Panc1 (cell line): ENCODE measurements at regions not wholly inside any gene's neighbourhood (a gene's known extent, or its start where the extent isn't known, plus 50 kb on each side); places are given as distances from the start of the nearest gene placed in this dataset.

ENCODE experiments used
- ATAC-seq: fragments of 200-7000 bp; cut with Tn5 transposase; 2 replicates; pipeline ENCODE4 v1.9.1; 2020; ENCODE audit warnings: mild to moderate bottlenecking, moderate library complexity
- BruUV-seq: library from RNA; stranded (reverse); fragments of 400-500 nt; replicated peaks from 2 replicates; lab custom pipeline; 2021; lab: Mats Ljungman, UMichigan
- CTCF ChIA-PET: fragments of 300-600 bp; sonication (Branson Sonifier 250); formaldehyde crosslinking; loops from one replicate; lab custom pipeline; 2022; ENCODE audit warnings: antibody characterized with exemption; lab: Charles Lee
- POLR2A ChIA-PET: fragments of 300-600 bp; sonication (Branson Sonifier 250); formaldehyde crosslinking; loops from one replicate; lab custom pipeline; 2022; ENCODE audit warnings: antibody characterized with exemption; lab: Charles Lee
- DNase-seq: peaks from one replicate; pipeline ENCODE4 v3.0.0-alpha.2; 2010; ENCODE audit warnings: low read depth, low spot score
- H3K27ac ChIP-seq: 2 replicates; pipeline ENCODE4 v1.5.1; 2011; ENCODE audit warnings: mild to moderate bottlenecking, low read length, inconsistent platforms
- H3K27me3 ChIP-seq: fragments of 200-500 bp; sonication (Bioruptor generic); 2 replicates; pipeline ENCODE4 v1.6.0; 2014; ENCODE audit warnings: low read length, inconsistent platforms; ENCODE audit not compliant: control insufficient read depth, insufficient read depth
- H3K36me3 ChIP-seq: fragments of 200-500 bp; sonication (Bioruptor generic); 2 replicates; pipeline ENCODE4 v1.5.1; 2014; ENCODE audit warnings: inconsistent platforms, mild to moderate bottlenecking, low read length, moderate library complexity; ENCODE audit not compliant: control insufficient read depth, insufficient read depth
- H3K4me1 ChIP-seq: 2 replicates; pipeline ENCODE4 v1.5.1; 2011; ENCODE audit warnings: inconsistent platforms, mild to moderate bottlenecking, low read length, moderate library complexity; ENCODE audit not compliant: control insufficient read depth, insufficient read depth
- H3K4me3 ChIP-seq, 2 experiments: 2 replicates each; pipeline ENCODE4 v1.5.1; 2011 to 2012; ENCODE audit warnings: low read depth in 2 of 2, low read length in 2 of 2, mild to moderate bottlenecking in 2 of 2, inconsistent platforms in 1 of 2, moderate library complexity in 1 of 2
- H3K9me3 ChIP-seq: fragments of 200-500 bp; sonication (Bioruptor generic); 2 replicates; pipeline ENCODE4 v1.5.1; 2014; ENCODE audit warnings: low read depth, mild to moderate bottlenecking, inconsistent platforms, low read length, moderate library complexity; ENCODE audit not compliant: control insufficient read depth, insufficient read depth
- CTCF ChIP-seq: fragments of 450-650 bp; IDR thresholded peaks from 2 replicates; pipeline ENCODE4 v1.5.1; 2017; ENCODE audit warnings: mild to moderate bottlenecking
- POLR2AphosphoS5 ChIP-seq: IDR thresholded peaks from 2 replicates; pipeline ENCODE4 v1.6.1; 2012; ENCODE audit warnings: mild to moderate bottlenecking, low read depth, low read length, moderate library complexity
- SIN3A ChIP-seq: IDR thresholded peaks from 2 replicates; pipeline ENCODE4 v1.6.1; 2012; ENCODE audit warnings: low read depth, mild to moderate bottlenecking, low read length, moderate library complexity, borderline replicate concordance; ENCODE audit not compliant: insufficient read depth
- TCF7L2 ChIP-seq: IDR thresholded peaks from 2 replicates; pipeline ENCODE4 v1.6.1; 2011; ENCODE audit warnings: mild to moderate bottlenecking, low read depth, low read length, inconsistent platforms
- in situ Hi-C: cut with HindIII; loops from 2 replicates; pipeline ENCODE4 v1.10.0; 2016; ENCODE audit warnings: low sequenced_read_pairs, low pct_unique_long_range_greater_than_20kb
- intact Hi-C: fragments of 100-400 bp; cut with micrococcal nuclease; formaldehyde crosslinking; loops from one replicate; pipeline ENCODE4 v1.10.0; 2022; ENCODE audit not compliant: unreplicated experiment
- TF ChIP-seq, protein P1 (sequence below), 2 experiments: IDR thresholded peaks; 2 replicates each; pipeline ENCODE4 v1.6.1; 2011 to 2012; ENCODE audit warnings: low read depth in 2 of 2, control low read depth in 1 of 2, low read length in 1 of 2, mild to moderate bottlenecking in 1 of 2, moderate library complexity in 1 of 2; ENCODE audit not compliant: insufficient read depth in 1 of 2

GRCh38 chr4:103923551-103923950 lies 203.8 kb upstream of the TACR3 start:
- no peak for ATAC-seq
- CTCF ChIA-PET: no interaction called here
- Histone ChIP-seq H3K36me3 (no peaks in the 10 kb centered on the region), H3K27ac (no peak overlapping the region), H3K9me3 (no peaks in the 10 kb centered on the region), H3K27me3 (no peaks in the 10 kb centered on the region), H3K4me1 (no peaks in the 10 kb centered on the region), H3K4me3 (no peak overlapping the region)
- in situ Hi-C loops (no loop called here), intact Hi-C loops (no loop called here)
- TF ChIP-seq, protein P1, sequence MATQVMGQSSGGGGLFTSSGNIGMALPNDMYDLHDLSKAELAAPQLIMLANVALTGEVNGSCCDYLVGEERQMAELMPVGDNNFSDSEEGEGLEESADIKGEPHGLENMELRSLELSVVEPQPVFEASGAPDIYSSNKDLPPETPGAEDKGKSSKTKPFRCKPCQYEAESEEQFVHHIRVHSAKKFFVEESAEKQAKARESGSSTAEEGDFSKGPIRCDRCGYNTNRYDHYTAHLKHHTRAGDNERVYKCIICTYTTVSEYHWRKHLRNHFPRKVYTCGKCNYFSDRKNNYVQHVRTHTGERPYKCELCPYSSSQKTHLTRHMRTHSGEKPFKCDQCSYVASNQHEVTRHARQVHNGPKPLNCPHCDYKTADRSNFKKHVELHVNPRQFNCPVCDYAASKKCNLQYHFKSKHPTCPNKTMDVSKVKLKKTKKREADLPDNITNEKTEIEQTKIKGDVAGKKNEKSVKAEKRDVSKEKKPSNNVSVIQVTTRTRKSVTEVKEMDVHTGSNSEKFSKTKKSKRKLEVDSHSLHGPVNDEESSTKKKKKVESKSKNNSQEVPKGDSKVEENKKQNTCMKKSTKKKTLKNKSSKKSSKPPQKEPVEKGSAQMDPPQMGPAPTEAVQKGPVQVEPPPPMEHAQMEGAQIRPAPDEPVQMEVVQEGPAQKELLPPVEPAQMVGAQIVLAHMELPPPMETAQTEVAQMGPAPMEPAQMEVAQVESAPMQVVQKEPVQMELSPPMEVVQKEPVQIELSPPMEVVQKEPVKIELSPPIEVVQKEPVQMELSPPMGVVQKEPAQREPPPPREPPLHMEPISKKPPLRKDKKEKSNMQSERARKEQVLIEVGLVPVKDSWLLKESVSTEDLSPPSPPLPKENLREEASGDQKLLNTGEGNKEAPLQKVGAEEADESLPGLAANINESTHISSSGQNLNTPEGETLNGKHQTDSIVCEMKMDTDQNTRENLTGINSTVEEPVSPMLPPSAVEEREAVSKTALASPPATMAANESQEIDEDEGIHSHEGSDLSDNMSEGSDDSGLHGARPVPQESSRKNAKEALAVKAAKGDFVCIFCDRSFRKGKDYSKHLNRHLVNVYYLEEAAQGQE (IDR thresholded peaks at IDR 0.05; ENCODE audit: insufficient read depth in 1 of 2, low read depth in 2 of 2, low read length in 1 of 2): no peak
- TF ChIP-seq CTCF (no peak), SIN3A (no peak), TCF7L2 (no peak), POLR2AphosphoS5 (no peak)
- no TSS peak for BruUV-seq
- DNase-seq: no peak
- POLR2A ChIA-PET: no interaction called here

- CTCF ChIA-PET: no interaction called here
- POLR2A ChIA-PET: no interaction called here
- ATAC-seq (no peak), DNase-seq (no peak)
- Histone ChIP-seq H3K36me3 (no peaks in the 10 kb centered on the region), H3K4me1 (no peaks in the 10 kb centered on the region), H3K4me3 (no peak overlapping the region), H3K27ac (no peak overlapping the region), H3K27me3 (no peaks in the 10 kb centered on the region), H3K9me3 (no peaks in the 10 kb centered on the region)
- TF ChIP-seq, protein P1 (IDR thresholded peaks at IDR 0.05; ENCODE audit: insufficient read depth in 1 of 2, low read depth in 2 of 2, low read length in 1 of 2): no peak
- TF ChIP-seq CTCF: no peak
- TF ChIP-seq SIN3A: no peak
- TF ChIP-seq POLR2AphosphoS5: no peak
- no peak for TF ChIP-seq TCF7L2
- in situ Hi-C loops: no loop called here
- no TSS peak for BruUV-seq
- intact Hi-C loops: loop anchor here (10.0 kb wide), 1 partner anchor 283 kb away; no protein-coding TSS in a partner anchor
These were observed 198.4 kb upstream of the TACR3 start for GRCh38 chr4:103918214-103918613.
